SU-DHL-6 (cell line): ENCODE measurements at regions not wholly inside any gene's neighbourhood (a gene's known extent, or its start where the extent isn't known, plus 50 kb on each side); places are given as distances from the start of the nearest gene placed in this dataset.

Experiments
- H2AFZ ChIP-seq: fragments of 200-600 bp; sonication (generic); 2 replicates; pipeline ENCODE4 v1.6.1; 2014; ENCODE audit warnings: low read depth, mild to moderate bottlenecking, moderate library complexity, mixed read lengths, antibody characterized with exemption, low read length; ENCODE audit not compliant: severe bottlenecking
- H3F3A ChIP-seq: fragments of 200-600 bp; shearing (Covaris generic); 2 replicates; pipeline ENCODE4 v1.6.0; 2016; ENCODE audit warnings: antibody characterized with exemption, mild to moderate bottlenecking; ENCODE audit not compliant: insufficient read depth
- H3K27ac ChIP-seq: fragments of 200-600 bp; sonication (generic); 2 replicates; pipeline ENCODE4 v1.5.1; 2016; ENCODE audit warnings: low read depth, mild to moderate bottlenecking, low read length, moderate library complexity, mixed read lengths
- H3K27me3 ChIP-seq: fragments of 200-600 bp; sonication (generic), shearing (Covaris generic); 2 replicates; pipeline ENCODE4 v1.6.0; 2014; ENCODE audit warnings: mild to moderate bottlenecking, low read length
- H3K36me3 ChIP-seq: fragments of 200-600 bp; sonication (generic); 2 replicates; pipeline ENCODE4 v1.6.1; 2014; ENCODE audit warnings: mild to moderate bottlenecking, low read length, mixed read lengths
- H3K4me2 ChIP-seq: fragments of 300-600, 200-600 bp; shearing (Covaris generic), sonication (generic); 2 replicates; pipeline ENCODE4 v1.6.0; 2014; ENCODE audit warnings: low read length, low read depth, mild to moderate bottlenecking; ENCODE audit not compliant: poor library complexity, severe bottlenecking
- H3K4me3 ChIP-seq: fragments of 200-600 bp; sonication (generic); 2 replicates; pipeline ENCODE4 v1.5.1; 2014; ENCODE audit warnings: antibody characterized with exemption, low read length, mild to moderate bottlenecking, mixed read lengths; ENCODE audit not compliant: insufficient read depth, poor library complexity, severe bottlenecking
- H3K79me2 ChIP-seq: fragments of 200-600 bp; sonication (generic); 2 replicates; pipeline ENCODE4 v1.6.1; 2014; ENCODE audit warnings: mild to moderate bottlenecking, low read length, moderate library complexity; ENCODE audit not compliant: insufficient read depth
- H3K9ac ChIP-seq: fragments of 200-600 bp; sonication (generic); 2 replicates; pipeline ENCODE4 v1.7.0; 2014; ENCODE audit warnings: mild to moderate bottlenecking, low read length
- H3K9me2 ChIP-seq: fragments of 200-600 bp; sonication (generic); replicated peaks from 2 replicates; pipeline ENCODE4 v1.6.1; 2014; ENCODE audit warnings: low read length; ENCODE audit not compliant: insufficient read depth
- H3K9me3 ChIP-seq: fragments of 200-600 bp; sonication (generic); 2 replicates; pipeline ENCODE4 v1.6.1; 2014; ENCODE audit warnings: low read length, mixed read lengths; ENCODE audit not compliant: insufficient read depth
- H4K20me1 ChIP-seq: fragments of 200-600 bp; sonication (generic); 2 replicates; pipeline ENCODE4 v1.6.1; 2014; ENCODE audit warnings: low read depth, mild to moderate bottlenecking, antibody characterized with exemption, low read length, moderate library complexity, mixed read lengths
- CTCF ChIP-seq: fragments of 200-600 bp; sonication (generic); IDR thresholded peaks from one replicate; pipeline ENCODE4 v1.5.1; 2017; ENCODE audit warnings: antibody characterized with exemption, mild to moderate bottlenecking, low read length, moderate library complexity; ENCODE audit not compliant: insufficient read depth, poor library complexity, severe bottlenecking
- EZH2phosphoT487 ChIP-seq: fragments of 200-600 bp; sonication (generic), shearing (Covaris generic); conservative IDR thresholded peaks from 2 replicates; pipeline ENCODE4 v1.6.1; 2018; ENCODE audit warnings: mild to moderate bottlenecking, antibody characterized with exemption, low read length, moderate library complexity, mixed read lengths

GRCh38 chr10:6310977-6311376, 108.2 kb downstream of the PFKFB3 start:
- Histone ChIP-seq H3K27me3 (no peaks in the 10 kb centered on the region), H4K20me1 (no peaks in the 10 kb centered on the region), H3K4me3 (no peak overlapping the region), H3K79me2 (no peaks in the 10 kb centered on the region), H2AFZ (no peak overlapping the region), H3K4me2 (no peak overlapping the region), H3K9me2 (no peaks in the 10 kb centered on the region), H3K36me3 (no peaks in the 10 kb centered on the region), H3K9ac (no peak overlapping the region), H3K9me3 (no peaks in the 10 kb centered on the region), H3K27ac (no peak overlapping the region), H3F3A (no peaks in the 10 kb centered on the region)
- no peak for TF ChIP-seq EZH2phosphoT487
- TF ChIP-seq CTCF: no peak

GRCh38 chr10:6311700-6312330, 109.1 kb downstream of the PFKFB3 start:
- Histone ChIP-seq H3K27me3 (no peaks in the 10 kb centered on the region), H3K9me3 (no peaks in the 10 kb centered on the region), H3K36me3 (no peaks in the 10 kb centered on the region), H3K27ac (no peak overlapping the region), H3K4me2 (no peak overlapping the region), H3K9ac (no peak overlapping the region), H3F3A (no peaks in the 10 kb centered on the region), H3K79me2 (no peaks in the 10 kb centered on the region), H4K20me1 (no peaks in the 10 kb centered on the region), H3K4me3 (no peak overlapping the region), H3K9me2 (no peaks in the 10 kb centered on the region), H2AFZ (no peak overlapping the region)
- TF ChIP-seq CTCF (no peak), EZH2phosphoT487 (no peak)

GRCh38 chr10:6312636-6313035, 109.9 kb downstream of the PFKFB3 start:
- H3K9ac ChIP-seq: no peak overlapping the region
- H4K20me1 ChIP-seq: no peaks in the 10 kb centered on the region
- H3K9me3 ChIP-seq: no peaks in the 10 kb centered on the region
- H3F3A ChIP-seq: no peaks in the 10 kb centered on the region
- H3K79me2 ChIP-seq: no peaks in the 10 kb centered on the region
- H3K36me3 ChIP-seq: no peaks in the 10 kb centered on the region
- H2AFZ ChIP-seq: no peak overlapping the region
- H3K27me3 ChIP-seq: no peaks in the 10 kb centered on the region
- no peak overlapping the region for H3K27ac ChIP-seq
- TF ChIP-seq EZH2phosphoT487 (no peak), CTCF (no peak)
- H3K4me2 ChIP-seq: no peak overlapping the region
- no peak overlapping the region for H3K4me3 ChIP-seq
- H3K9me2 ChIP-seq: no peaks in the 10 kb centered on the region
